ENCODE measurements at regions not wholly inside any gene's neighbourhood (a gene's known extent, or its start where the extent isn't known, plus 50 kb on each side); places are given as distances from the start of the nearest gene placed in this dataset.

- Histone ChIP-seq H3K9me3 (no peaks in the 10 kb centered on the region), H3K27ac (no peak overlapping the region), H3K36me3 (no peaks in the 10 kb centered on the region), H3K4me1 (peaks cover 0 to 4% of the 10 kb centered on the region in 2 donors), H3K27me3 (no peaks in the 10 kb centered on the region), H3K4me3 (no peak overlapping the region)
- no peak for DNase-seq
- TF ChIP-seq POLR2A (IDR thresholded peaks at IDR 0.05) (no peak), CTCF (IDR thresholded peaks at IDR 0.05) (no peak)
- intact Hi-C loops (cut with DNase I; ENCODE audit: low total_unique reads): no loop called here
Measured at GRCh38 chr3:182245059-182245458, 533.3 kb downstream of the SOX2 start.

DNA sequence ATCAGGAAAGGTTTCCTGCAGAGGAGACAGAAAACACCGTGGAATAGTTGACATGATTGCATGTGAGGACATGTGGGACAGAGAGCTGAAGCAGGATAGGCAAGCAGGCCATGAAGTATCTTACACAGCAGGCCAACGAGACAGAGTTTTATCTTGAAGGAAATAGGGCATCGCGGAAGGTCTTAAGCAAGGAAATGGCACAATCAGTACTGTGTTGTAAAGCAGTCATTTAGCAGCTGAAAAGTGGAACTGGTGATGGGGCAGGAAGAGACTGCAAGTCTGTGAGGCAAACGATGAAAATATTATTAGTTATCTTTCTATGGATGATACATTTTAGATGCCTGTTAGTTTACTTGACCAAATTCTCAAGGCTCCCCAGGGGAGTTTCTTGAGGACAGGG lies 535.1 kb downstream of the SOX2 start:
- TF ChIP-seq POLR2A (IDR thresholded peaks at IDR 0.05): no peak
- no peak for TF ChIP-seq CTCF (IDR thresholded peaks at IDR 0.05)
- Histone ChIP-seq H3K9me3 (no peaks in the 10 kb centered on the region), H3K36me3 (no peaks in the 10 kb centered on the region), H3K27me3 (no peaks in the 10 kb centered on the region), H3K27ac (no peak overlapping the region), H3K4me1 (peaks cover 0 to 4% of the 10 kb centered on the region in 2 donors), H3K4me3 (no peak overlapping the region)
- no peak for DNase-seq
- intact Hi-C loops (cut with DNase I; ENCODE audit: low total_unique reads): no loop called here

- no peaks in the 10 kb centered on the region for H3K4me1 ChIP-seq
- no peaks in the 10 kb centered on the region for H3K27me3 ChIP-seq
- H3K36me3 ChIP-seq: no peaks in the 10 kb centered on the region
- no peaks in the 10 kb centered on the region for H3K9me3 ChIP-seq
- H3K4me3 ChIP-seq: no peak overlapping the region
- H3K27ac ChIP-seq: no peak overlapping the region
- TF ChIP-seq CTCF (IDR thresholded peaks at IDR 0.05): no peak
- no peak for DNase-seq
- intact Hi-C loops (cut with DNase I; ENCODE audit: low total_unique reads): no loop called here
Measured at GRCh38 chr3:182248349-182248880, 536.7 kb downstream of the SOX2 start.

DNA sequence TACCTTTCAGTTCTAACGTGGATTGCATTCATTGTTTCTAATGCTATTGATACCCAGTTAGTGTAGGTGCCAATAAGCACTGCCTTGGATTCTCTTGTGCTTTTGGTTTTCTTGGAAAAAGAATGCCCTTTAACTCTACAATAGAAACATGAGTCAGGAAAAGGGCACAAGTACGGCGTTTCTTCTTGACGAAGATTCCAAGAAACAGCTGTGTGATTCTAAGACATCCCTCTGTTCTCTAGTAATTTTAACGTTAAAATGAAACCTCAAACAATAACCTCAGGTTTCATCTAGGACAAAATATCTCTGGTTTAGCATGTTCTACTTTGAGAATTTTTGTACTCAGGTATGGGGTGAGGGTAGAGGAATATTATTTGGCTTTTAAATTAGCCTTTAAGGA lies 540.5 kb upstream of the ATP11B start:
- no peaks in the 10 kb centered on the region for H3K27me3 ChIP-seq
- DNase-seq: no peak
- no peak overlapping the region for H3K4me3 ChIP-seq
- no peaks in the 10 kb centered on the region for H3K9me3 ChIP-seq
- no peaks in the 10 kb centered on the region for H3K36me3 ChIP-seq
- no peaks in the 10 kb centered on the region for H3K4me1 ChIP-seq
- intact Hi-C loops (cut with DNase I; ENCODE audit: low total_unique reads): no loop called here
- no peak for TF ChIP-seq CTCF (IDR thresholded peaks at IDR 0.05)
- no peak overlapping the region for H3K27ac ChIP-seq

DNA sequence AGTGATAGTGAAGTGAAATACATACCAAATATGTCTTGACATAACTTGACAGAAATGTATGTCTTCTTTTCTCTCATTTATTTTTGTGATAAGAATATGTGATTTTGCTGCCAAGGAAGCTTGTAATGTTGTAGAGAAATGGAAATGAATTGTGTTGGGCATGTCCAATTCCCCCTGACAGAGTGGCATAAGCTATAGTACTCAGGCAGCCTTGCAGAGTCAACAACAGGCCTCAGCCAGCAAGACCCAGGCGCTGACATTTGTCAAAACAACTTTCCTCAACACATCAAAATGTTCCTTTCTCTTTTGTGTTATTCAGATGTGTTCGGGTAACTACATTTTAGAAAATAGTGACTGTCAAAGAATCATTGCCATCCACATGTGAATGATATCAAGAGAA lies 538.1 kb upstream of the ATP11B start:
- Histone ChIP-seq H3K27me3 (no peaks in the 10 kb centered on the region), H3K4me1 (no peaks in the 10 kb centered on the region), H3K36me3 (no peaks in the 10 kb centered on the region), H3K27ac (no peak overlapping the region), H3K4me3 (no peak overlapping the region), H3K9me3 (no peaks in the 10 kb centered on the region)
- TF ChIP-seq POLR2A (IDR thresholded peaks at IDR 0.05): no peak
- TF ChIP-seq CTCF (IDR thresholded peaks at IDR 0.05): no peak
- intact Hi-C loops (cut with DNase I; ENCODE audit: low total_unique reads): no loop called here
- DNase-seq: no peak

All from uterus (tissue), 3 donors.